SH-SY5Y (cell line): ENCODE measurements at regions not wholly inside any gene's neighbourhood (a gene's known extent, or its start where the extent isn't known, plus 50 kb on each side); places are given as distances from the start of the nearest gene placed in this dataset.

ENCODE experiments used
- GATA2 ChIP-seq: IDR thresholded peaks from 2 replicates; pipeline ENCODE4 v1.6.1; 2011; ENCODE audit warnings: mild to moderate bottlenecking, low read depth, low read length
- GATA3 ChIP-seq: IDR thresholded peaks from 2 replicates; pipeline ENCODE4 v1.6.1; 2011; ENCODE audit warnings: low read depth, mild to moderate bottlenecking, low read length, moderate library complexity

- TF ChIP-seq GATA2 (no peak), GATA3 (no peak)
Observed at GRCh38 chr2:20507711-20508110, 60.8 kb downstream of the RHOB start.
